Astrocyte (in vitro differentiated cells and primary cell): ENCODE measurements at regions not wholly inside any gene's neighbourhood (a gene's known extent, or its start where the extent isn't known, plus 50 kb on each side); places are given as distances from the start of the nearest gene placed in this dataset.
"Not testable (repeated sequence)": the region's sequence is repeated elsewhere in the genome, so short reads cannot be mapped to it uniquely, and the experiment has no call there.

Experiments used
- DNase-seq: peaks from one replicate; pipeline ENCODE4 v3.0.0-alpha.2; 2010; ENCODE audit warnings: low read depth
- FAIRE-seq: peaks from 2 replicates; lab custom pipeline; 2011; peaks lifted over from hg19 to GRCh38; lab: Jason Lieb, UNC
- H2AFZ ChIP-seq: 2 replicates; pipeline ENCODE4 v1.6.0; 2012; ENCODE audit warnings: low read depth, low read length, inconsistent platforms
- H3K27ac ChIP-seq: 2 replicates; pipeline ENCODE4 v1.5.1; 2011; ENCODE audit warnings: low read depth, low read length, inconsistent platforms
- H3K27me3 ChIP-seq: 2 replicates; pipeline ENCODE4 v1.6.0; 2011; ENCODE audit warnings: low read length, inconsistent platforms; ENCODE audit not compliant: insufficient read depth
- H3K36me3 ChIP-seq: 2 replicates; pipeline ENCODE4 v1.5.1; 2011; ENCODE audit warnings: low read length, inconsistent platforms; ENCODE audit not compliant: insufficient read depth
- H3K4me1 ChIP-seq: 2 replicates; pipeline ENCODE4 v1.5.1; 2011; ENCODE audit warnings: low read length, inconsistent platforms; ENCODE audit not compliant: insufficient read depth
- H3K4me2 ChIP-seq: 2 replicates; pipeline ENCODE4 v1.6.0; 2012; ENCODE audit warnings: low read length, inconsistent platforms
- H3K4me3 ChIP-seq: 2 replicates; pipeline ENCODE4 v1.5.1; 2011; ENCODE audit warnings: low read depth, mild to moderate bottlenecking, low read length, inconsistent platforms; ENCODE audit not compliant: insufficient read depth
- H3K79me2 ChIP-seq: 2 replicates; pipeline ENCODE4 v1.6.0; 2012; ENCODE audit warnings: mild to moderate bottlenecking, low read length, inconsistent platforms; ENCODE audit not compliant: insufficient read depth
- H3K9ac ChIP-seq: 2 replicates; pipeline ENCODE4 v1.6.0; 2012; ENCODE audit warnings: mild to moderate bottlenecking, low read length, inconsistent platforms
- H3K9me3 ChIP-seq: 2 replicates; pipeline ENCODE4 v1.5.1; 2012; ENCODE audit warnings: low read depth, mild to moderate bottlenecking, low read length, inconsistent platforms; ENCODE audit not compliant: insufficient read depth
- H4K20me1 ChIP-seq: 2 replicates; pipeline ENCODE4 v1.6.0; 2012; ENCODE audit warnings: low read length, inconsistent platforms; ENCODE audit not compliant: insufficient read depth
- H3K27ac Mint-ChIP-seq: one replicate; pipeline ENCODE4 v1.8.0; 2021; ENCODE audit warnings: mild to moderate bottlenecking, mixed read lengths; ENCODE audit not compliant: unreplicated experiment
- H3K27me3 Mint-ChIP-seq: one replicate; pipeline ENCODE4 v1.8.0; 2021; ENCODE audit warnings: low read depth, mixed read lengths; ENCODE audit not compliant: unreplicated experiment
- H3K36me3 Mint-ChIP-seq: one replicate; pipeline ENCODE4 v1.8.0; 2021; ENCODE audit warnings: low read depth, mixed read lengths; ENCODE audit not compliant: unreplicated experiment
- H3K4me1 Mint-ChIP-seq: one replicate; pipeline ENCODE4 v1.8.0; 2021; ENCODE audit warnings: low read depth, mixed read lengths; ENCODE audit not compliant: unreplicated experiment
- H3K4me3 Mint-ChIP-seq: one replicate; pipeline ENCODE4 v1.8.0; 2021; ENCODE audit warnings: mild to moderate bottlenecking, moderate library complexity, mixed read lengths; ENCODE audit not compliant: unreplicated experiment
- H3K9me3 Mint-ChIP-seq: one replicate; pipeline ENCODE4 v1.8.0; 2021; ENCODE audit warnings: mild to moderate bottlenecking, mixed read lengths; ENCODE audit not compliant: unreplicated experiment
- CTCF ChIP-seq: IDR thresholded peaks from 2 replicates; pipeline ENCODE4 v1.5.1; 2011; ENCODE audit warnings: low read depth, mild to moderate bottlenecking, inconsistent platforms, low read length, moderate library complexity; ENCODE audit not compliant: insufficient read depth
- EZH2 ChIP-seq: IDR thresholded peaks from 2 replicates; pipeline ENCODE4 v1.6.1; 2012; ENCODE audit warnings: mild to moderate bottlenecking, low read length, inconsistent platforms; ENCODE audit not compliant: insufficient read depth

GRCh38 chr6:76984572-76984971, 478.7 kb downstream of the HTR1B start:
- DNase-seq (no peak), FAIRE-seq (no peak)
- H3K36me3 Mint-ChIP-seq: peaks cover 8% of the 10 kb centered on the region
- Histone ChIP-seq H3K4me1 (no peaks in the 10 kb centered on the region), H3K4me2 (no peak overlapping the region), H4K20me1 (no peaks in the 10 kb centered on the region), H3K79me2 (no peaks in the 10 kb centered on the region), H3K36me3 (no peaks in the 10 kb centered on the region), H3K9ac (no peak overlapping the region), H3K9me3 (no peaks in the 10 kb centered on the region), H2AFZ (no peak overlapping the region), H3K27ac (no peak overlapping the region), H3K4me3 (no peak overlapping the region), H3K27me3 (no peaks in the 10 kb centered on the region)
- no peaks in the 10 kb centered on the region for H3K27me3 Mint-ChIP-seq
- TF ChIP-seq CTCF (no peak), EZH2 (no peak)
- no peak overlapping the region for H3K27ac Mint-ChIP-seq
- no peaks in the 10 kb centered on the region for H3K4me1 Mint-ChIP-seq
- no peak overlapping the region for H3K4me3 Mint-ChIP-seq
- peaks cover 4% of the 10 kb centered on the region for H3K9me3 Mint-ChIP-seq

- TF ChIP-seq EZH2 (no peak), CTCF (no peak)
- FAIRE-seq (no peak), DNase-seq (no peak)
- Histone ChIP-seq H3K4me1 (no peaks in the 10 kb centered on the region), H2AFZ (no peak overlapping the region), H3K9me3 (no peaks in the 10 kb centered on the region), H3K27ac (no peak overlapping the region), H3K27me3 (no peaks in the 10 kb centered on the region), H4K20me1 (no peaks in the 10 kb centered on the region), H3K4me3 (no peak overlapping the region), H3K79me2 (no peaks in the 10 kb centered on the region), H3K9ac (no peak overlapping the region), H3K4me2 (no peak overlapping the region), H3K36me3 (no peaks in the 10 kb centered on the region)
- no peaks in the 10 kb centered on the region for H3K9me3 Mint-ChIP-seq
- no peaks in the 10 kb centered on the region for H3K4me1 Mint-ChIP-seq
- no peak overlapping the region for H3K27ac Mint-ChIP-seq
- H3K27me3 Mint-ChIP-seq: no peaks in the 10 kb centered on the region
- no peaks in the 10 kb centered on the region for H3K36me3 Mint-ChIP-seq
- H3K4me3 Mint-ChIP-seq: no peak overlapping the region
These were observed 480.7 kb downstream of the HTR1B start for GRCh38 chr6:76982476-76983199.

- H3K9me3 ChIP-seq: no peaks in the 10 kb centered on the region
- no peaks in the 10 kb centered on the region for H3K4me1 ChIP-seq
- no peaks in the 10 kb centered on the region for H3K36me3 ChIP-seq
- no peaks in the 10 kb centered on the region for H3K27me3 ChIP-seq
- no peaks in the 10 kb centered on the region for H3K9me3 Mint-ChIP-seq
- no peaks in the 10 kb centered on the region for H3K27me3 Mint-ChIP-seq
- no peak overlapping the region for H3K4me3 Mint-ChIP-seq
- H3K9ac ChIP-seq: no peak overlapping the region
- no peak overlapping the region for H3K27ac ChIP-seq
- no peak for FAIRE-seq
- TF ChIP-seq CTCF (no peak), EZH2 (no peak)
- no peaks in the 10 kb centered on the region for H3K36me3 Mint-ChIP-seq
- H4K20me1 ChIP-seq: no peaks in the 10 kb centered on the region
- no peak for DNase-seq
- H3K4me2 ChIP-seq: no peak overlapping the region
- no peaks in the 10 kb centered on the region for H3K79me2 ChIP-seq
- H3K27ac Mint-ChIP-seq: no peak overlapping the region
- H2AFZ ChIP-seq: no peak overlapping the region
- H3K4me1 Mint-ChIP-seq: no peaks in the 10 kb centered on the region
- no peak overlapping the region for H3K4me3 ChIP-seq
These were observed 490.8 kb downstream of the HTR1B start for GRCh38 chr6:76972474-76972873.

GRCh38 chr6:76959177-76959576, 504.1 kb downstream of the HTR1B start:
- not testable (repeated sequence) for H3K27ac Mint-ChIP-seq, FAIRE-seq

More at GRCh38 chr6:76959177-76959576, 504.1 kb downstream of the HTR1B start:
- not testable (repeated sequence) for H3K4me3 ChIP-seq, H3K36me3 ChIP-seq, H3K79me2 ChIP-seq, H3K9ac ChIP-seq, H3K4me3 Mint-ChIP-seq, H3K9me3 Mint-ChIP-seq, H3K4me1 ChIP-seq, H4K20me1 ChIP-seq, H3K27me3 Mint-ChIP-seq, H3K27ac ChIP-seq, H3K27me3 ChIP-seq, H3K4me1 Mint-ChIP-seq, H3K36me3 Mint-ChIP-seq, DNase-seq, H2AFZ ChIP-seq, H3K9me3 ChIP-seq, H3K4me2 ChIP-seq
